Gastrocnemius medialis (tissue), 4 donors: ENCODE measurements at regions not wholly inside any gene's neighbourhood (a gene's known extent, or its start where the extent isn't known, plus 50 kb on each side); places are given as distances from the start of the nearest gene placed in this dataset.

ENCODE experiments used
- CTCF ChIP-seq, 5 experiments: fragments of 450-650 bp in 3 of 5; fragments of 200-600 bp in 2 of 5; sonication (generic) in 2 of 5; IDR thresholded peaks in 4 of 5; conservative IDR thresholded peaks in 1 of 5; 1 replicate in 4 of 5; 2 replicates in 1 of 5; pipeline ENCODE4 v1.5.1; 2016 to 2019; ENCODE audit warnings: antibody characterized with exemption in 5 of 5, mild to moderate bottlenecking in 3 of 5, moderate library complexity in 3 of 5
- POLR2A ChIP-seq, 2 donors: fragments of 450-650 bp; IDR thresholded peaks; one replicate each; pipeline ENCODE4 v1.6.1; 2017; ENCODE audit warnings: antibody characterized with exemption in 2 of 2, mild to moderate bottlenecking in 2 of 2, moderate library complexity in 2 of 2

DNA sequence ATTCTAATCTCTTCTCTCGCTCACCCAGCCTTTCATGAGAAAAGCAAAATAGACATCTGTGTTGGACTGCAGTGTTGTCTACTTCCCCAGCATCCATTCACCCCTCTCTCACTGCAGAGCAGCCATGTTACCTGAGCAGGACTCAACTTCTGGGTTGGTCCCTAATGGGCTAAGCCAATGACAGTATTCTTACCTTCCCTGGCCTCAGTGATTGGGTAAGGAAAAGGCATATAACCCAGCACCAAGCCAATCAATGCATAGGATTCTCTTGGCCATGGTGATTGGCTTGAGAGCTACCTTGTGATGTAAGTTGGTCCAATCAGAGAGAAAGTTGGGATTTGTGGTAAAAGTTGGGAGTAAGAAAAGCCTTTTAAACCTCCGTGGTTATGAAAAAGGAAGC lies 99.8 kb upstream of the NECTIN1 start:
- TF ChIP-seq CTCF (IDR thresholded peaks at IDR 0.05 in 4 of 5, conservative IDR thresholded peaks at IDR 0.05 in 1 of 5) (no peak), POLR2A (IDR thresholded peaks at IDR 0.05) (no peak)
